NCI-H524 (cell line): ENCODE measurements at regions not wholly inside any gene's neighbourhood (a gene's known extent, or its start where the extent isn't known, plus 50 kb on each side); places are given as distances from the start of the nearest gene placed in this dataset.
"Not testable (repeated sequence)": the region's sequence is repeated elsewhere in the genome, so short reads cannot be mapped to it uniquely, and the experiment has no call there.

Source experiments
- DNase-seq, 2 experiments: peaks; one replicate each; lab custom pipeline; 2025; lab: John Stamatoyannopoulos, UW

DNA sequence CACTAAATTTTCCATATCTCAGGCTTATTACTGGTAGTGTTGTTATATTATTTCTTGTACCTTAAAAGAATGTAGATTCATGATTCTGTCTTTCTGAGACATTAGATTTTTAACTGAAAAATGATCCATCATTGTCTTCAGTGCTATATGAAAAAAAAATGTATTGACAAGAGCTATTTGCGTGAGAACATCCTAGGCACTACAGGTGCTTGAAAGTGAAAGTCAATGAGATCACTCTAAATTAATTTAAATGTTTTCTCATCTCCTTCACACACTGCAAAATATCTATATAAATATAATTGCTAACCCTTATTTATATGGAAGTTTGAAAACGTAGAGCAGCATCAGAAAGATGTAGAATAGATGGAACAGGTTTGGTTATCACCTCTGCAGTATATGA, 684.6 kb downstream of the TRIB2 start:
- DNase-seq: no peak

DNA sequence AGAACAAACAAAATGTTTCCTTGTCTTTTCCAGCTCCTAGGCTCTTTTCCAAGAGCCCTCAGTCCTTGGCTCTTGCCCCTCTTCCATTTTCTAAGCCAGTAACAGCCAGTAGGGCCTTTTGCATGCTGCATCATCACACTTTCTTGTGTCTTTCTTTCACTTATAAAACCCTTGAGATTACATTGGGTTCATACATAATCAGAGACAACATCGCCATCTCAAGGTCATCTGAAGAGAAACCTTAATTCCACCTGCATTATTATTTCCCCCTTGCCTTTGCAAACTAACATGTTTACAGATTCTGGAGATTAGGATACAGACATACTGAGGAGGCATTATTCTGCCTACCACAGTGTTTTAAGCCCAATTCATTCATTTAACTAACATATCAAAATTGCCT, 697.3 kb downstream of the TRIB2 start:
- DNase-seq: peak; percentile 3 to 53

DNA sequence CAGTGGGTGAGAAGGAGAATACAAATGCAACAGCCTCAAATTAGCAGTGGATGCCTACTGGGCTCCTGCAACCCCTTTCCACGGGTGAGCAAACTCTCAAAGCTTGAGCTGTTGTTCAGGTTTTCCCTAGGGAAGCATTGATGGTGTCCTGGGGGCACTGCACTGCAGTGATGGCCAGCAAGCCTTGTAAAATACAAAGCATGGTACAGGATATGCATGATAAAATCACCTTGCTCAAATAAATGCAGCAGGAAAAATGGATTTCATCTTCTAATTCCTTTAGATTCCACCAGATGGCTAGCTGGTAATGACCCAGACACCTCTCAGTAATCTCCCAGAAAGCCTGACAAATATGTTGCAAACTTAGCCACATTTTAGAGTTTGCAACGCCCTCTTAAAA, 698.2 kb downstream of the TRIB2 start:
- peak in 1 of 2 experiments; percentile 61 for DNase-seq

DNA sequence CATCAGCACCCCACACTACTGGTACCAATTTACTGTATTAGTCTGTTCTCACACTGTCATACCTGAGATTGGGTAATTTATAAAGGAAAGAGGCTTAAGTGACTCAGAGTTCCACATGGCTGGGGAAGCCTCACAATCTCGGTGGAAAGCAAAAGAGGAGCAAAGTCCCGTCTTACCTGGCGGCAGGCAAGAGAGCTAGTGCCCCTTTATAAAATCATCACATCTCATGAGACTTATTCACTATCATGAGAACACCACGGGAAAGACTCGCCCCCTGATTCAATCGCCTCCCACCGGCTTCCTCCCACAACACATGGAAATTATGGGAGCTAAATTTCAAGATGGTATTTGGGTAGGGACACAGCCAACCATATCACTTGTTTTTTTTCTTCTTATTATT, 717.2 kb downstream of the TRIB2 start:
- no peak for DNase-seq

- peak; percentile 69 to 73 for DNase-seq
Observed at GRCh38 chr2:13443554-13444261, 727.0 kb downstream of the TRIB2 start.

DNA sequence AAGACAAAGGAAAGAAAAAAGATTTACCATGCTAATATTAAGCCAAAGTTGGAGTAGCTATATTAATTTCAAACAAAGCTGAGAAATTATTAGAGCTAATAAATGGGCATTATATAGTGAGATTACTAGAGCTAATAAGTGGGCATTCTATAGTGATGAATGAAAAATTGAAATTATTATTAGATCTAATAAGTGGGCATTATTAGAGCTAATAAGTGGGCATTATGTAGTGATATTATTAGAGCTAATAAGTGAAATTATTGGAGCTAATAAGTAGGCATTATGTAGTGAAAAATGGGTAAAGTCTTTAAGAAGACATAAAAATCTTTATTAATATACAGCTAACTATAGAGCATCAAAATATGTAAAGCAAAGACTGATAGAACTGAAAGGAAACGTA, 745.7 kb downstream of the TRIB2 start:
- DNase-seq: no peak

GRCh38 chr2:13466076-13466475, 749.3 kb downstream of the TRIB2 start:
- no peak for DNase-seq

DNA sequence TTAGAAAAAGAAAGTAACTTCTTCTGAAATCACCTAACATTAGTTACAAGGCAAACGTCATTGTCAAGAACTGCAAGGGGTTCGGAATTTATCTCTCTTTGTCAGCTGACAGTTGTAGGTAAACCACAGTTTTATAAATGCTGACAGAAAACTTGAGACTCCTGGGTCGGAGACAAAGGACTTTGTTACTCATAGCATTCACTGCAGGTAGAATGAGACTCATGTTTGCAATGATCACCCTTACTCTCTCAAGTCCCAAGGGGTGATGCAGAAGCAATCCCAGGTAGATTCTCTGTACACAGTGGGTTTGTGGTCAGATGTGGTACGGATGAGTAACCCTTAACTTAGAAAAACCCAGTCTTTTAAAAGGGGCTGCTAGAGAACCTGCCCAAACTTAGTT, 757.8 kb downstream of the TRIB2 start:
- no peak for DNase-seq

- no peak for DNase-seq
Observed at GRCh38 chr2:13480057-13480456, 763.3 kb downstream of the TRIB2 start.

GRCh38 chr2:13481201-13481600, 764.5 kb downstream of the TRIB2 start:
- DNase-seq: no peak

- no peak for DNase-seq
Observed at GRCh38 chr2:13485256-13485655, 768.5 kb downstream of the TRIB2 start.

GRCh38 chr2:13488965-13489364, 772.2 kb downstream of the TRIB2 start:
- DNase-seq: no peak

- DNase-seq: no peak
Observed at GRCh38 chr2:13492262-13492661, 775.5 kb downstream of the TRIB2 start.

- no peak for DNase-seq
Observed at GRCh38 chr2:13495051-13495450, 778.3 kb downstream of the TRIB2 start.

DNA sequence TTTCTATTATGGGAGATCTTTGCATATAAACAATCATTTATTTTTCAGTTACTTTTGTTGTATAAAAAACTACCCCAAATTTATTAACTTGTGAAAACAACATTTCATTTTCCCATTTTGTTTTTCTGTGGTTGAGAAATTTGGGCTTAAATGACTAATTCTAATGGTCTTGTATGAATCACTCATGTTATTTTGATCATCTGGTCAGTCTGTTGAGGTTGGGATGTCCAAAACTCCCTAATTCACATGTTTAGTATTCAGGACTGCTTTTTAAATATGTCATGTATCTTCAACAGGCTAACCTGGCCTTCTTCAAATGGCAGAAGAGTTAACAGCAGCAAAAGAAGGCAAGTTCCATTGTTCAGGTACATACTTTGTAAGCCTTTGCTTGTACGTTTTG, 788.1 kb downstream of the TRIB2 start:
- DNase-seq: no peak

DNA sequence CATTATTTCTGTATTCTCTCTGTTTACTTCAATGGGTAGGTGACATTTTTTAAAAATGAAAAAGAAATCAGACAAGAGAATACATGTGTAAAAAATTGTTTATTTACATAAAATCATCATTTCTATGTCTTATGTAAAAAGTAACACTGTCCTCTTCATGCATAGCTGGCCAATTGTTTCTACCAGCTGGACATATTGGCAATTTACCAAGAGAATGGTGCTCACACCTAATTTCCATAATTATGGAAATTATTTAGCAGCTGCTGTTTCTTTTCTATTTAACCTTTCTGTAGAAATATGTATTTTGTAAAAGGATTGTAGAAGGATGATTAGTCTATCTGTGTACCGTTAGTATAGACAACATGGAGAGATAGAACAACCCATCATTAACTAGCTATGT, 791.9 kb downstream of the TRIB2 start:
- peak in 1 of 2 experiments; percentile 82 for DNase-seq

- no peak for DNase-seq
Observed at GRCh38 chr2:13515254-13515653, 798.5 kb downstream of the TRIB2 start.

- DNase-seq: no peak
Observed at GRCh38 chr2:13522096-13522495, 805.4 kb downstream of the TRIB2 start.

DNA sequence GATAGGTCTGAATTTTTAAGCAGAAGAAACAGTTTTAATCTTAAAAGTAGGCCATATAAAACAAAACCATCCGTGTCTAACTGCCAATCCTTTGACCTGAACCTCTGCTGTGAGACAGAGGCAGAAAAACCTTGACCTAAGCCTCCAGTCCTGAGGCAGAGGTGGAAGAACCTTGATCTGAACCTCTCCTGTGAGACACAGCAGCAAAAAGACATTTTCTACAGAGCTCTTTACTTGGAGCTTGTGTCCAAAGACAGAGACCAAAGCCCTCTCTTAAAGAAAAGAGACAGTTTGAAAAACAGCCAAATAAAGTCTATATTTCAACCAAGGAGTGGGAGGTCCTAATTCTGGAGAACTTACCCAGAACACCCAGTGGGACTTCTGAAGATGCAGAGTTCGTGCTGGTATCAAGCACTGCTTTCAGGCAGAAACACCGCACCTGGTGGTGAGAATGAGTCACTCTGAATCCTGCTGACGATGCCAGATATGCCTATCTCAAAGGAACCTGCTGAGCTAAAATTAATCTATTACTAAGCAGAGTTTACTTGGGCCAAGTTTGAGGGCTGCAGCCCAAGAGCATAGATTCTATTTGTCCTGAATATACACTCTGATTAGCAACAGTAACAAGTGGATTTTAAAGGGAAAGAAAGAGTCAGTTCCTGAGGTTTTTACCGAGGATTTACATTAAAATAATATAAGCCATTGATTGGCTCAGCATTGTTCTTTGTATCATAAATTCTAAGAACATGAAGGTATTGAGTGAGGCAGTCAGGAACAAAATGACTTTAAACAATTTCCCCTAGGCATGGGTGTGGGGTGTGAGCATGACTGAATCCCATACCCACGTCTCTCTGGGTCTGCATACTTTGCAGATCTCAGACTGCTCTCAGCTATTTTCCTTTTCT, 806.4 kb downstream of the TRIB2 start:
- DNase-seq: no peak

DNA sequence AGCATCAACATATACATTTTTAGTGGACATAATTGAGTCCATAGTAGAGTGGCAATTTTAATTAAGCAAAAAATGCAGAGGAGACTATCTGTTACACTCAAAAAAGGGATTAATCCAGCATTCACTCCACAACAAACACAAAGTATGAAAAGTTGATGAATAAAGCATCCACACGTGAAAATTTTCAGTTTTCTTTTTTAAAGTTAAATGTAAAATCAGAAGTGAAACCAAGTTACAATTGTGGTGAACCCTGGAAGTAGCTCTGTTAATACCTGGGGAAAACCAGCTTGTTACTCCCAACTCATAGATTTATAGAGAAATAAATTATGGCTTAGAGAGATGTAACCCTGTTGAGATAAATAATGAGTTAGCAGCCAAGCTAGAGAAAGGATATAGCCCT, 807.8 kb downstream of the TRIB2 start:
- no peak for DNase-seq

DNA sequence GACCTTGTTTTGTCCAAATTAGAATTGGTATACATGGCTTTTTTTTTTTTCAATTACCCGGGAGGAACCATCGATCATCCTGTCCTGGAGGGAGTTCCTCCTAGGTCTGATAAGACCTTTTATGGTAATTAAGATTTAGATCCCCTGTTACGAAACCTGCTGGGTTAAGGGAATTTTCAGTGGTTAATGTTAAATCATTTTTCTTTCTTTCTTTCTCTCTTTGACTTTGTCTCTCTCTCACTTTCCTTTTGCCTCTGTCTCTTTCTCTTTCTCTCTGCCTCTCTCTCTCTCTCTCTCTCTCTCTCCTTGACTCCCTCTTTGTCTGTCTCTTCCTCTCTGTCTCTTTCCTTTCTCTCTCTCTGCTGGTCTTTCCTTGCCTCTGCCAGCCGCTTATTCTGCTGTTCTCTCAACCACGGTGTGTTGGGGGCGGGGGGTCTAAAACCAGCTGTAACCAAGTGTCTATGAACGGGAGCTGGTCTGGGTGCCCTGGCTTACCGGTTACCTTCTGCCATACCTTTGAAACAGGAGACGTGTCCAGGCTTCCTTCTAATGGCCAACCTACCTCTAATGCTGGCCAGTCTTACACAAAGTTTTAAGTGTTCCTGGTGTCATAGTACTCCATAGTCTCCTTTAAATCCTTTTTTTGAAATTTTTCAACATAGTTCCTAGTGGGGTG, 815.1 kb downstream of the TRIB2 start:
- not testable (repeated sequence) for DNase-seq

DNA sequence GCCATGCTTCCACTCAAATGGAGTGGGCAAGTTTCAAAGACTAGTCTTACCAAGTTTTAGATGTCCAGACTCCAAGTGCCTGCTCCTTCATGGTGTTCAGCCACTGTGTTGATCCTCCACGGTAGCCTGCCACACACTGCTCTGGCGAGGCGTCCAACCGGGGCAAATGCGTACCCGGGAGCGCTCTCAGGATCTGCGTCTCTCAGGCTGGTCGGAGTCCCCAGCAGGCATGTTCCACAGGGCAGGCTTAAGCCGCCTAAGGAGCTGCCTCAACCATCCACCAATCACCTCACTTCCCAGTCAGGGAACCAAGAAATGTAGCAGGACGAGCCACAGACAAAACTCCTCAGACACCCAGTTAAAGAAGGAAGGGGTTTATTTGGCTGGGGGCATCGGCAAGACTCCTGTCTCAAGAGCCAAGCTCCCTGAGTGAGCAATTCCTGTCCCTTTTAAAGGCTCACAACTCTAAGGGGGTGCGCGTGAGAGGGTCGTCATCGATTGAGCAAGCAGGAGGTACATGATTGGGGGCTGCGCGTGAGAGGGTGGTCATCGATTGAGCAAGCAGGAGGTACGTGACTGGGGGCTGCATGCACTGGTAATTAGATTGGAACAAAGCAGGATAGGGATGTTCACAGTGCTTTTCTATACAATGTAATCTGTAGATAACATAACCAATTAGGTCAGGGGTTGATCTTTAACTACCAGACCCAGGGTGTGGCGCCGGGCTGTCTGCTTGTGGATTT, 816.2 kb downstream of the TRIB2 start:
- not testable (repeated sequence) for DNase-seq
